ENCODE measurements at regions not wholly inside any gene's neighbourhood (a gene's known extent, or its start where the extent isn't known, plus 50 kb on each side); places are given as distances from the start of the nearest gene placed in this dataset.

DNA sequence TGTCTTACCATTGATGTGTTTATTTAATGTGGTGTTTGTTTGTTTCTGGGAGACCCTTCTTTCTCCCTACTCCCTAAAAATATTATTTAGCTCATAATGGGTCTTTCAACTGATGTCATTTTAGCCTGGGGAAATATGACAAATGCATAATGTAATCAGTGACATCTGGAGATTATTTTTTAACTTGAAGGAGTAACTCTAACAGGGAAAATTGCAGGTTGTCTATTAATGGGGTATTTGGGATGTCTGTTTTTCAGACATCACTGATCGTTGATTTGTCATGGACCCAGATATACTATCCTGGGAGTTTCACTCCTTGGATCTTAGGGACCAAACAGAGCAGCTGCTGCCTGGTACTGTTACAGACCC is 230.4 kb downstream of the LOXHD1 start:
- Mint-ChIP-seq H3K4me1 (no peaks in the 10 kb centered on the region), H3K27me3 (peaks cover 3% of the 10 kb centered on the region), H3K9me3 (no peaks in the 10 kb centered on the region), H3K36me3 (ENCODE audit: low read depth) (no peaks in the 10 kb centered on the region), H3K27ac (no peak overlapping the region), H3K4me3 (no peak overlapping the region)
- no peak for ATAC-seq (ENCODE audit: low read depth)
- no peak for DNase-seq
- CTCF ChIA-PET = no interaction called here
- intact Hi-C loops (cut with micrococcal nuclease) = no loop called here
- TF ChIP-seq, protein P1, sequence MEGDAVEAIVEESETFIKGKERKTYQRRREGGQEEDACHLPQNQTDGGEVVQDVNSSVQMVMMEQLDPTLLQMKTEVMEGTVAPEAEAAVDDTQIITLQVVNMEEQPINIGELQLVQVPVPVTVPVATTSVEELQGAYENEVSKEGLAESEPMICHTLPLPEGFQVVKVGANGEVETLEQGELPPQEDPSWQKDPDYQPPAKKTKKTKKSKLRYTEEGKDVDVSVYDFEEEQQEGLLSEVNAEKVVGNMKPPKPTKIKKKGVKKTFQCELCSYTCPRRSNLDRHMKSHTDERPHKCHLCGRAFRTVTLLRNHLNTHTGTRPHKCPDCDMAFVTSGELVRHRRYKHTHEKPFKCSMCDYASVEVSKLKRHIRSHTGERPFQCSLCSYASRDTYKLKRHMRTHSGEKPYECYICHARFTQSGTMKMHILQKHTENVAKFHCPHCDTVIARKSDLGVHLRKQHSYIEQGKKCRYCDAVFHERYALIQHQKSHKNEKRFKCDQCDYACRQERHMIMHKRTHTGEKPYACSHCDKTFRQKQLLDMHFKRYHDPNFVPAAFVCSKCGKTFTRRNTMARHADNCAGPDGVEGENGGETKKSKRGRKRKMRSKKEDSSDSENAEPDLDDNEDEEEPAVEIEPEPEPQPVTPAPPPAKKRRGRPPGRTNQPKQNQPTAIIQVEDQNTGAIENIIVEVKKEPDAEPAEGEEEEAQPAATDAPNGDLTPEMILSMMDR (IDR thresholded peaks at IDR 0.05) = no peak
- POLR2A ChIA-PET = no interaction called here

Measured in activated B cell treated with CpG ODN at 0.5 μM for 24 hours (primary cell).